ENCODE measurements at regions not wholly inside any gene's neighbourhood (a gene's known extent, or its start where the extent isn't known, plus 50 kb on each side); places are given as distances from the start of the nearest gene placed in this dataset.
"Not testable (repeated sequence)": the region's sequence is repeated elsewhere in the genome, so short reads cannot be mapped to it uniquely, and the experiment has no call there.

DNA sequence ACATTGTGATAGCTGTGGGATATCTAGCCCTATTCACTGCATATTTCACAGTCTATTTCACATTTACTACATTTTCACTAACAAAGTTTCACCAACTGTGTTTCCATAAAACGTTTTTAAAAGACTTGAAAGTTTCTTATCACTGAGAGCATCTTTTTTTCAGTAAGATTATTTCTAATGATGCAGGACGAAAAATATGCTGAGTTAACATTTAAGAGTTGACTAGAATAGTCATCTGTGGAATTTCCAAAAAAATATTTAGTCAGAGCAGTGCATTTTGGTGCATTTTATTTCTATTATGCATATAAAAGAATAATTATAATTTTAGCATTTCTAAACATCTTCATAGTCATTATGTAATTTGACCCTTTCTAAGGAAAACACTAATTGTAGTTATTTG, 143.8 kb upstream of the CLEC14A start:
- no peak for DNase-seq

DNA sequence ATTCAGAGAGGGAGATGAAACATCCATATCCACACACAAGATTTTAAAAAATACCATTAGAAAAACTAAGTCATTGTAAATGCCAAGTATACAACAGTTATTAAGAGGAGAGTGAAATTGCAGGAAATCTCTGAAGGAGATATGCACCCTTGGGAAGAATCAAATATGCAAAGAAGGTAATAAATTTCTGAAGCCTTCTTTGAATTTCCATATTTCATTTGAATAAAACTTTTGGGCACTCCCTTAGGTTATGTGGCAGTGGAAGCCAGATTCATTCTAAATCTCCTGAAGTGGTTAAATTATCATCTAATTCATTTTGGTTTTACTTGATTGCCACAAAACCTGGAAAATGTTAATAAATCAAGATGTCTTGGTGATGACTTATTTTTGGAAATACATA, 138.9 kb upstream of the CLEC14A start:
- no peak for DNase-seq

DNA sequence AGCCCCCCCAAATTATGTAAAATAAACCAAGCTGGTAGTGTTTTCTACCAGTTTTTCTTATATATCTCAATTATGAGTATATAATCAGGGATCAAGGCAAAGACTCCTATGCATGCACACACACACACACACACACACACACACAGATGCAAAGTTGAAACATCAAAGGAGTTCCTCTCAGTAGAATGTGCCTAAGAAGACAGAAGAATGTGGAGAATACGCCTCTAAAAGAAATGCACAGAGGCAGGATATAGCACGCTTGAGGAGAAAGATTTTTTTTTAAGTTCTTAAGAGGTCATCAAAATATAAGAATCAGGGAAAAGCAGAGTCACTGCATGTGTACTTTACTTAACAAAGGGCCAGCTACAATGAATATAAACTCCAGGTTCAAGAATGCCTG, 138.2 kb upstream of the CLEC14A start:
- no peak for DNase-seq

DNA sequence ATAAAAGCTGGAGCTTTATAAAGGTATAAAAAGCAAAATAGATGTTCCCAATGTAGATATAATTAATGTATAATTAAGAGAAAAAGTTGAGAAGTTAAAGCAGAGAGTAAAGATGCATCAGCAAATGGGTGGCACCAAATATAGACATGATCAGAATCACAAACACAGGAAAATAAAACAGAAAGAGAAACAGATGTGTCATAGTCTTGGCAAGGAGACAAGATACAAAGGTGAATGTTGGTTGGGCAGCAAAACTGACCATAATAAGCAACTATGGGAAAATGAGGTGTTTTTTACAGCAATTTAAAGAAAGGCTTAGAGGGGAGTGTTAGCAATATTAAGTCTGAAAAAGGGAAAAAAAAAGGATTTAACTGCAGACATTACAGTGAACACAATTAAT, 135.4 kb upstream of the CLEC14A start:
- no peak for DNase-seq

DNA sequence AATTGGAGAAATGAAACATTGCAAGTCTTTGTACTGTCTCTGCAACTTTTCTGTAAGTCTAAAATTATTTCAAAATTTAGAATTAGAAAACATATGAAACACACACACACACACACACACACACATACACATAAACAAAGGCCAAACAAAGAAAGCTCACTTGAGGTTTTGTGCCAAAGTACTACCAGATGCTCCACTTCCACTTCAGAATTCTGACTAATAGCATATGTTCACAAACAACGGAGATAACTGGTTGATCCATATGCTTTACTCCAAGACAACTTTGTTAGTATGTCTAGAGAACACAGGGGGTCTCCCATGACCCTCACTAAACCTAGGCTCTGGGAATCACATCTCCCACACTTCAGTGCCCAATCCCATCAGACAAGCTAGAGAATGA, 133.8 kb upstream of the CLEC14A start:
- no peak for DNase-seq

DNA sequence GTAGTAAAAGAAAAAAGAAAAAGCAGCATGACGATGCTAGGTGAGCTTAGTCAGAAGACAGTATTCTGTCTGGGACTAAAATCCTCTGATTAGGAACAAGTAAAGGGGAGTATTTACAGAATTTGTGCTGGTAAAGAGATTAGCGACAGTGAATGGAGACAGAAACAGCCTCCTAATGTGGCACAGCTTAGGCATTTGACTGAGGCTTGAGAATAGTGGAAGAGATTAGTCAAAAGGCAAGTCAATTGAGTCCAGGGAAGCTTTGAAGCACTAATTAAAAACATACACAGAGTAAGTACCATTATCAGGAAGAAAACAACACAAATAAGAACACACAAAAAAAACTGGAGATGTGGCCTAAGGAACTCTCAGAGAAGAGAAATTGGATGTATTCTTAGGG, 131.9 kb upstream of the CLEC14A start:
- no peak for DNase-seq

DNA sequence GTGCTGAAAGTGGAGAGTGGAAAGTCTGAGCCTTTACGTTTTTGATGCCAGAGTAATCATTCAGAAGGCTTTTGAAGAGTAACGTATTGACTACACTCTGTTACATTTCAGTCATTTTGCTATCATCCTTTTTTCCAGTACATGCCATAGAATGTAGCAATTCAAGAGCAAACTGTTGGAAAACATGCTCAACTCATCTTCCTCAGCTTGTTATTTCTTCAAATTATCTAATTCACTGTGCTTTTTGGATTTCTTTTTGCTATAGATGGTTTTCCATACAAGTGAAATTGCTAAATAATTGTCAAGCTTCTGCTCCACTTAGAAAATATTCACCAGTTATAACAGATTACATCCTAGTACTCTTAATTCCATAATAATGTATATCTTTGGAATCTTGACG, 129.9 kb upstream of the CLEC14A start:
- no peak for DNase-seq

DNA sequence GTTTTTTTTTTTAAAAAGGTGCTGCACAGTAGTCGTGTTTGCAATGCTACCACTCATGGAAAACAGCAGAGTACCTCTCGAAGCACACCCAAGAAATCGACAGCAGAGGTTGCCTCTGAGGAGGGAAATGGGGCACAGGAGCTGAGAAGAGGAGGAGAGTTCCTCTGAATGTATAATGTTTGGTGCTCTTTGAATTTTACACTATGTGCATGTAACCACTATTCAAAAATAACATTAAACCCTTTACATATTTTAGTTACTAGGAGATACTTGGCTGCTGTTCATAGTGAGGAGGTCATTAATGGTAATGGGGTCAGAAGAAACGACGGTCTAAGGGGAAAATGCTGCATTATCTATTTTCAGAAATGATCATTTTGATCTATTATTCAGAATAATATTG, 129.4 kb upstream of the CLEC14A start:
- DNase-seq = no peak

DNA sequence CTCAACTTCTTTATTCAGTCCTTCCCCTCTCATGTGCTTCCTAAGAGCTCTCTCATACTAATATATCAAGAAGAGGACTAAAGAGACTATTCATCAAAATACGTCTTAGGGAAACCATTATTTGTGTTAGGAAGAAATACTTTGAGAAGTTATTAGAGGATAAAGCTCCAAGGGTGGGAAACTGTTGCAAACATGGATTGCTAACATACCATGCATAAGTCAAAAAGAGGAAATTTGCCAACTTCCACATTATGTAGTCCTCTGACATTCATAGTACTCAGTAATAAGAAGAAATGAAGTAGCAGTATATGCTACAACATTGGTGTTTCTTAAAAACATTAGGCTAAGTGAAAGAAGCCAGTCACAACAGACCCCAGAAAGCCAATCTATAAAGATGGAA, 128.8 kb upstream of the CLEC14A start:
- no peak for DNase-seq

DNA sequence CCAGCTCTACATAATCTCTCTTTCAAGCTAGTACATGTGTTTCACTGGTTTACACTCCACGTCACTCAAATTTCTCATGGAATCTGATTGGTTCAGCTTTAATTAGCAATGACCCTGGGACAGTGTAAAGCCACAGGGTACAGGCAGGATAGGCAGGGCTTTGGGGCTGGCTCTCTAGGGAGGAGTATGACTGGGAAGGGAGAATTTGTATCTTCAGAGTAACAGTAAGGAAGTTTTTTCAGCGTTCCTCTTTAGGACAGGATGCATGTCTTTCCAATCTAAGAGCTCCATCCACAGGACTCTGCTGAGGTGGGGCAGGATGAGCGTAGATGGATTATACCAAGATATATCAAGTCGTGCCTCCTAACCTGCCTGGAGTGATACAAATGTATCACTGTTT, 112.0 kb upstream of the CLEC14A start:
- no peak for DNase-seq

DNA sequence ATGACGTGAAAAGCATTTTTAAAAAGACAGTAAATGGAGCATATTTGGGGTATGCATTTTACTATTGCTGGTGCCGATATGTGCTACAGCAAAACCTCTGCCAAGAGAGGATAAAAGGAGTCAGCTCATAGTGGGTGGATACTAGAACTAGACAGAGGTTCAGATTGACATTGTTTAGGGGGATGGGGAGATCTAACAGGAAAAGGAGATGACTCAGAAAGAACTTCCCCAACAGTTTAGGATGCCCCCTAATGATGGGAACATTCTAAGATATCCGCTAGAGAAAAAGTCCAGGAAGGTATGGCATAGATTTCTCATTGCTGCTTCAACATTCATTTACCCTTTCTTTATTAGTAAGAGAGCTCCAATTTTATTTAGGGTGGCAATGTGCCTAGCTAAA, 110.5 kb upstream of the CLEC14A start:
- DNase-seq = no peak

DNA sequence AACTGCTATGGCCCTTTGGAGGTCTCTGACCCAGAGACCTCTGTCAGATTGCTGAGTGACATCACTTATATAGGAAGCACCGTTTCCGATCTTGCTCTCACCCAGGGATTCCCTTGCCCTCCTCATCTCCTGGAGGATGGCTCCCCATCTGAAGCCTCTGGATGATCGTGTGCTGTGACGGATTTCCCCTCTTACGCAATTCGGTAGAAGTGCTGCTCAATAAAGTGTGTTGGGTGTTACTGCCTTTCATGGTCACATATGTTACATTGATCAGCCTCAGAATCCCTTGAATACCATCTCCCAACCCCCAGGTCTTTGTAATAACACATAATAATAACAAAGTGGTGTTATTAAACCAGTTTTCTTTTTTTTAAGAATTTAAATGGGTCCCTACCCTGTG, 107.3 kb upstream of the CLEC14A start:
- no peak for DNase-seq

DNA sequence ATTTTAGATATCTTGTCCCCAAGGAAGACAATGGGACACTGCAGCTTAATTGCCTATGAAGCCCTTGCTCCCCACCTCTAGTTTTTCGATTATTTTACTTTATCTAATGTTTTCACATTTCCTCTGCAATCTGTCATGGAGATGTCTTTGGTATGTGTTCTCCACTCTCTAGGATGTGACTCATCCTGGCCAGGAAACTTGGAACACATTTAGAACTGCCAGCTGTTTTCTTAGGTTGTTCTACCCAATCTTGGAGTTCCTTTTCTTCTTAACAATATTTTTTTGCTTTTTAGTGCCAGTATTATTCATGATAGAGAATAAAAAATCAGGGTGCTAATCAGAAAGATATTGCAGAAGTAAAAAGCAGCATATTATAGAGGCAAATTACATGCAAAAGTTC, 101.7 kb upstream of the CLEC14A start:
- no peak for DNase-seq

DNA sequence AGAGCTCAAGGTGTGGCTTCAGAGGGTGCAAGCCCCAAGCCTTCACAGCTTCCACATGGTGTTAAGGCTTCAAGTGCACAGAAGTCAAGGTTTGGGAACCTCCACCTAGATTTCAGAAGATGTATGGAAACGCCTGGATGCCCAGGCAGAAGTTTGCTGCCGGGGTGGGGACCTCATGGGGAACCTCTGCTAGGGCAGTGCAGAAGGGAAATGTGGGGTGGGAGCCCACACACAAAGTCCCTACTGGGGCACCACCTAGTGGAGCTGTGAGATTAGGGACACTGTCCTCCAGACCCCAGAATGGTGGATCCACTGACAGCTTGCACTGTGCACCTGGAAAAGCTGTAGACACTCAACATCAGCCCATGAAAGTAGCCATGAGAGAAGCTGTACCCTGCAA, 99.6 kb upstream of the CLEC14A start:
- not testable (repeated sequence) for DNase-seq

DNA sequence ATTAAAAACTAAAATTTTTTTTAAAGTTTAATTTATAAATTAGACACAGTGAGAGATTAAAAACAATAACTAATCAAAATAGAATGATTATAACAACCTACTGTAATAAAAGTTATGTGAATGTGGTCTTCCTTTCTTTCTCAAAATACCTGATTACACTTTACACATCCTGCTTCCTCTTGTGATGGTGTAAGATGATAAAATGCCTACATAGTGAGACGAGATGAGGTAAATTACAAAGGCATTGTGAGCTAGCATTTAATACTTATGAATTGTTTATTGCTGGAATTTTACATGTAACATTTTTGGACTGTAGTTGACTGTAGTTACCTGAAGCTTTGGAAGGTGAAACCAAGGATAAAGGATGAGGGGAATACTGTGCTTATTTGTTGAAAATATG, 94.2 kb upstream of the CLEC14A start:
- no peak for DNase-seq

DNA sequence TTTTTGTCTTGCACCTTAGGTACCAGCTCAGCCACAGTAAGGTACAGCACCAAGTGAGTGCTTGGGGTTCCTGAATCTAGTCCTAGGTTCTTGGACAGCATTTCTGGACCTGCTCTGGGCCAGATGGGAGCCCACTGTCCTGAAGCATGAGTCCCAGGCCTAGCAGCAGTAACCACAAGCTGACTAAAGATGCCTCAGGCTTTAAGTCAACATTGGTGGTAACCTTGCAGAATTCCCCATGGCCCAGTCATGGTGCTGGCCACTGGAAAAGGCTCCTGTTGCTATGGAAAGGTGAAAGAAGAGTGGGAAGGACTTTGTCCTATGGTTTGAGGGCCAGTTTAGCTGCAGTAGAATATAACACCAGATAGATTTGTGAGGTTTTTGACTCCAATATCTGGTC, 86.9 kb upstream of the CLEC14A start:
- no peak for DNase-seq

DNA sequence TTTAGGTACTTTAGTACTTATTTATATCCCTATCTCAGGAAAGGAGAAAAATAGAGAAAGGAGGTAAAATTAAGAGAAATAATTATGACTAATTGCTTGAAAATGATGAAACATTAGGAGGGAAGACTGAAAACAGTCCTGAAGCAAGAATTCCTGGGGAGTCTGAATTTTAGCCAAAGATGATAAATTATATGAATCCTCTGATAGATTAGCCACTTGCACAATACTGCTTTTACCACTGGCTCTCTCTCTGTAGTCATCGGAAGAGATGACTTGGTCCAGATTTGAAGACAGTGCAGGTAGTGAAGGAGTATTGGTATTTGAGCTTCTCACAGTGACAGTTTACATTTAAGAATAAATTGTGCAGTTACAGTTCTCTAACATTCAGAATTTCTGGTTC, 83.8 kb upstream of the CLEC14A start:
- no peak for DNase-seq

DNA sequence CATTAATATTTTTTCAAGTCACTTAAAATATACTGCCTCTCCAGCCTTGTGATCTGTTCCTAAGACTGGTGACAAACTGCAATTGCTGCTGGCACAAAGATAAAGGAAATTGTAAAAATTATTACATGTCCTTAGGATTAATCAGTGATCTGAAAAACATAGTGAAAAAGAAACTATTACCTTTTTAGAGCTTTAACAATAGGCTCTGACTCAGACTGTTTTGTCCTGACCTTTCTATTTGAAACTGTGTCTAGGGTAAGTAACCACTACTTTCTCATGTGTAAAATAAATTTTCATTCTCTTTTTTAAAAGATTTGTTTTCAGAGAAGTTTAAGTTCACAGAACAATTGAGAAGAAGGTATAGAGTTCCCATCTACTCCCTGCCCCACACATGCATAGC, 80.4 kb upstream of the CLEC14A start:
- no peak for DNase-seq

DNA sequence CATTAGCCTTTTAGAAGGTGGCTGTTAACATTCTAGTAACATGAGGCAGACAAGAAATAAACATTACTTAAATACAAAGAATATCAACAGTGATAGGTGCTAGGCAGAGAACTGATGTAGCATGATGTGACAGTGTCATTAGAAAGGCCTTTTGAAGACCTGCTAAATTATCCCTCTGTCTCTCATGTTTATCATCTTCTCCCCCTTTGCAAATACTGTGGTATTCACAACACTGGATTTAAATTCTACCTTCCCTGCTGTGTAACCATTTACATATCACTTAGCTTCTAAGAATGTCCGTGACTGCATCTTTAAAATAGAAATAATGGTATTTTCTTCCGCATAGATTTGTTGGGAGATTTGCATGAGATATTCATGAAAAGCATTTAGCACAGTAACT, 74.4 kb upstream of the CLEC14A start:
- no peak for DNase-seq

DNA sequence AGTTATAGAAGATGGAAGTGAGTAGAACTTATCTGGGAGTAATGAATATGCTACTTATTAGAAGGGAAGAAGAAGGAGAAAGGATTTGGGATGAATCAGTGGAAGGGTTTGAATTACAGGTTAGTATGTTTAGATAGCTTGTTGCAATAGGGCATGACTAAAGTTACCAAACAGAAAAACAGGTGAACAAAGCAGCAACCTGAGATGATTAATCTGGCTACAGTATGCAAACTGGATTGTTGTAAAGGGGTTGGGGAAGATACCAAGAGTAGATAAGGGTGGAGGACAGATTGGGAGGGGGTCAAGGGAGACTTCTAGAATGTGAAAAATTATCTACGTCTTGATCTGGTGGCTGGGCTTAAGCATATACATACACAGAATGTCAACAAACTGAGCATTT, 73.4 kb upstream of the CLEC14A start:
- no peak for DNase-seq

DNA sequence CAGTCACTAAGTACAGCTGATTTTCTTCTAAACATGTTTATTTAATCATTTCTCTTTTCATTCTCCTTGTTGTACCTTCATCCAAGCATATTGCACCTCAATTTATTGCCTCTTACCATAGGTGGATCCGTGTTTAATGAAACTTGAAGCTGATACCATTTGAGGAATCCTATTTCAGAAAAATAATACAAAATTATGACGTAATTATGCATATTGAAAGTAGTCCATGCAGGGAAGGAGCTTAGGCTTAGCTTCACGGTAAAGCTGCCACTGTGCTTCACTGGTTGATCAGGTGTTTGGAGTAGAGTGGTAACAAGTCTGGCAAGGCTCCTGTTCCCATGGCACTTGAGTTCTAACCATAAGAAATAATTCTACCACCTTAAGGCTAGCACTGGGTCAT, 61.0 kb upstream of the CLEC14A start:
- DNase-seq = no peak

DNA sequence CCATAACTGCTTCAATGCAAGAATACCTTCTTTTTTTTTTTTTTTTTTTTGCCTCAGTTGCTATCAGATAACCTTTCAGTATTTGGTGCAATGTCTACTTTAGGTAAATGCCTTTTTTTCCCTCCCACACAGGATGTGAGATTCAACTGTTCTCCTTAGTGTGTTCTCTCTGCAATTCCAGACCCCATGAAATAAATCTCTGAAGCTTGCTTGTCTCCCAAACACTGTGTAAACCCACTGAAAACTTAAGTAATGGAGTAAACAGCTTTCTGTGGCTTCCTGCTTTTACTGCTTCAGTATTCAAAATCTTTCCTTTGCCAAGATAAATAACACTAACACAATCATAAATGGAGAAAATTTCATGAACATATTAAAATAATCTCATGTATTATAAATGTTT, 55.8 kb upstream of the CLEC14A start:
- no peak for DNase-seq

DNA sequence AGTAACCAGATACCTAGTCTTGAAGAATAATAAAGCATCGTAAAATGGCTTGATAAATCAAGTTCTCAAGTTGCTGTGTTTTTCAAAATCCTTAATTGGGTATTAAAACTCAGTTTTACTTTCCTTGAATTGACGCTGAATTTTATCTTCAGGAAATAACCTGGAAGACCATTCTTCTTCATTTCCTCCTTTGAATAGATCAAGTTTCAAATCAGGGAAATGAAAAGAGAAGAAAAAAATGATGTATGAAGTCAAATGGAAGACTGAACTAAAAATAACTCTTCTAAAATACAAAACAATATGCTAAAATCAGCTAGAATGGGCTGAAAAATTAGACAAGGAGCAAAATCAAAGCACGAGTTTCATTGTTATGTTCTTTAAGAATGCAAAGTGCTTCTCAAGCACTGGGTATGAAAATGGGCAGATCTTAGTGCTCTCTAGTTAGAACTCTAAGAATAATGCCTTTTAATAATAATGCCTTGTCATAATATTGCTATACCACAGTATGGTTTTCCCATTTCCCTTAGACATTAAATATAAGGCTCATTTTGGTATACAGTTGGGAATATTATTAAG, 54.6 kb upstream of the CLEC14A start:
- DNase-seq = no peak

DNA sequence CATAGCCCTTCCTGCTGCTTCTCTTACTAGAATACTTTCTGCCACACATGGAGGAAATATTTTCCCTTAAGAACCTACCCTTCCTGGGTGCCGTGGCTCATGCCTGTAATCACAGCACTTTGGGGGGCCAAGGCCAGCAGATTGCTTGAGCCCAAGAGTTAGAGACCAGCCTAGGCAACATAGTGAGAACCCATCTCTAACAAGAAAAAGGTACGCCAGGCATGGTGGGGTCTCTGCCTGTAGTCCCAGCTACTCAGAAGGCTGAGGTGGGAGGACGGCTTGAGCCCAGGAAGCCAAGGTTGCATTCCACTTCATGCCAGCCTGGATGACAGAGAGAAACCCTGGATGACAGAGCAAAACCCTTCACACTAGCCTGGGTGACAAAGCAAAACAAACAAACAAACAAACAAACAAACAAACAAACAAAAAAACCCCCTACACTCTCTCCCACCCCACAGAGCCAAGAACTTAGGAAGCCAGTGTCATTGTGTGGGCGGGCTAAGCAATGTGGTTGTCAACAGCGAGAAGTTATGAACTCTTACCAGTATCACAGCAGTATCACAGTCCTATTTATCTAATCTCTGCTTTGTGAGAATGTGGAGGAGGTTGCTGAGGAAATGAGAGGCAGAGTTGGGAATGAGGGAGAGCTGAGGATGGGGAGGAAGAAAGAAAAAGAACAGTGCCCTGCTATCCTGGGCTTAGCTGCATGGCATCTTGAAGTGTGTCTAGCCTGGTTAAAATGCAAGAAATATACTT, 53.8 kb upstream of the CLEC14A start:
- no peak for DNase-seq

All from CD4-positive, alpha-beta T cell treated with Interferon alpha-2 for 1 hour (primary cell).